Heart left ventricle (tissue), 13 donors: ENCODE measurements at regions not wholly inside any gene's neighbourhood (a gene's known extent, or its start where the extent isn't known, plus 50 kb on each side); places are given as distances from the start of the nearest gene placed in this dataset.

Experiments used
- CTCF ChIP-seq, 12 donors: fragments of 200-600 bp; sonication (generic) in 4 of 12; IDR thresholded peaks; one replicate each; pipeline versions ENCODE4 v1.5.0 to v1.8.0; 2018 to 2022; ENCODE audit warnings: antibody characterized with exemption in 12 of 12, mild to moderate bottlenecking in 5 of 12
- POLR2A ChIP-seq, 2 donors: fragments of 450-650 bp; IDR thresholded peaks; one replicate each; pipeline ENCODE4 v1.6.1; 2017; ENCODE audit warnings: antibody characterized with exemption in 2 of 2, mild to moderate bottlenecking in 2 of 2, moderate library complexity in 2 of 2
- donor health status: ischemic (EF 13 %, LVEDD 7.1; RV severe dilation, severe dysfunction).
- donor health status: DM: no; HTN: yes; CAD: no.
- donor health status: DM: no; HTN: no; CAD: no.
- donor health status: ischemic (EF 25% LVEDD 6.9; RV normal size, moderate dysfunction).
- donor health status: ischemic (EF 25% LVEDD 5.7; RV mildly dilated, moderate dysfunction).
- donor health status: ischemic (EF 35%, LVEDD 5.7; RV mildly dilated, moderate dysfunction).
- donor health status: nonischemic (EF 11% LVEDD 7.7; RV severe dilation, severe dysfunction).
- donor health status: DM: yes; HTN: yes; CAD: no.
- donor health status: PGD.
- donor health status: ischemic (EF 29% LVEDD 5.4; RV normal size, mild dysfunction).
- donor health status: nonischemic (EF 23%, LVEDD 6.1; RV moderate dilation, normal function).

- TF ChIP-seq POLR2A (IDR thresholded peaks at IDR 0.05) (no peak), CTCF (IDR thresholded peaks at IDR 0.05) (no peak)
Measured at GRCh38 chr5:164303646-164304215, 798.3 kb downstream of the MAT2B start.
